NCI-H2081 (cell line): ENCODE measurements at regions not wholly inside any gene's neighbourhood (a gene's known extent, or its start where the extent isn't known, plus 50 kb on each side); places are given as distances from the start of the nearest gene placed in this dataset.
"Not testable (repeated sequence)": the region's sequence is repeated elsewhere in the genome, so short reads cannot be mapped to it uniquely, and the experiment has no call there.

Experiments
- DNase-seq, 2 experiments: peaks; one replicate each; lab custom pipeline; 2025; lab: John Stamatoyannopoulos, UW

DNA sequence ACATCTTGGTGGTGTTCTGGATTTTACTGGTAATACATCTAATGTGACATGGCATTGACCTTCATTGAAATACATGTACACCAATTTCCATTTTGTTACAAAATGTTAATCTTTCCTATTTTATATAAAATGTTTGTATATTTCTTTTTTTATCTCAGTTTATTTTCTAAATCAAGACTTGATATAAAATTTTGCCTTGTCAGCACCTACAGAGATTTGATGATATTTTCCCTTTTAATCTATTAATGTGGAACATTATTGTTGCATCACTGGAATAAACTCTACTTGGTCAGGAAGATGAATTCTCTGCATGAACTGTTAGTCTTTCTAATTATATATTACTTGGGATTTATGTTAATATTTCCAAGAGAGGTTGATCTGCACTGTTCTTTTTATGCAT lies 294.0 kb upstream of the ETAA1 start:
- no peak for DNase-seq

DNA sequence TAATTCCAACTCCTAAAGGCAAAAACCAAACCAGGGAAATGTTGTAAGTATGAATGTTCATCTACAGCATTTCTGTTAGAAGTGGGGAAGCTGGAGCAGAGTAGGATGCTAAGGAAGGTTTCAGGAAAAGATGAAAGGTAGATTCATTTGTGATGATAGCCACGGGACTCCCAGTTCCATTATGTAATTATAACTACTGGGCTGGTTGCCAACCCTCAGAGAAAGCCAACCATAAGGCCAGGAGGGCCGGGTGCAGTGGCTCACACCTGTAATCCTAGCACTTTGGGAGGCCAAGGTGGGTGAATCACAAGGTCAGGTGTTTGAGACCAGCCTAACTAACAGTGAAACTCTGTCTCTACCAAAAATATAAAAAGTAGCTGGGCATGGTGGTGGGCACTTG lies 288.9 kb upstream of the ETAA1 start:
- DNase-seq, result peak; percentile 42 to 77

DNA sequence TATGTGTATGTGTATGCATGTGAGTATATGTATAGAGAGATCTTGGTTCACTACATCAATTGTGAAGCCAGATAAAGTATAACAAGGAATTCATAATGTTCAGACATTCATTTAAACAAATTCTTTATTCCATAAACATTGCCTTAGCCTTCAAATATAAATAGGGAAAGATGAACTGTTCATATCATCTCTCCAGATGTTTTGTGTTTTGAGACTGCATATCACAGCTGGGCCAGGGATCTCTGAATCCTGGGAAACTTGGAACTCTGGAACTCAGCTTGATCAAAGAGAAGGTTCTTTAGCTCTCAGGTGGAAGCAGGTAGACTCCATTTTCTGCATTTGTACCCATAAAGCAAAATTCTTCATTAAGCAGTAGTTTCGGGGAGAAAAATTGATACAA lies 272.6 kb upstream of the ETAA1 start:
- DNase-seq, result no peak

DNA sequence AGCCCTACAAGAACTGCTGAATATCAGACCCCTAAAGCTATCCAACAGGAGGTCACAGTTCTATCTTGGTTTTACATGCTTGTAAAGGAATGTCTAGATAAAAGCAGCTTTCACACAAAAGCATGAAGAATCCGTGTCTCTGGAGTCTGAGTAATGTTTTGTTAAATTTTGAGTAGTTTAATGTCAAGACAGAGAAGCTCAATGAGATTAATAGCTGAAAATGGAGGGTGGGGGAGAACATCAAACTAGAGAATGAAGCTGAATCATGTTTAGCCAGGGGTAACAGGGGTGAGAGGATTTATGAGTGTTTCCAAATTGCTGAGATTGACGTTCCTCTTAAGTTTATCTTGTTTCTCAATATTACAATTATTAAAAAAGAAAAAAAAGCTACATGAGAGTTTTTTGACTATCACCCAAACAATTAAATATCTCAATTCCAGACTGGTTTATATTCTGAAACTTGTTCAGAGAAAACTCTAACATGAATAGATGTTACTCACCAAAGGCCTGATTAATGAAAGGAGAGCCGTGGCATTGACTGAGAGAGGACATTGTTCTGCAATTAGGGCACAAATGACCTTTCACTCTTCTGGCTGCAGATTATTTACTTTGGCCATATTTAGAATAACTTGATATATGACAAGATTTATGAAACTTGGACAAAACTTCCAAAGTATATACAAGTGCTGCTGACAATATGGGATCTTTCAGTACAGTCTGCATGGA lies 266.4 kb upstream of the ETAA1 start:
- no peak for DNase-seq

DNA sequence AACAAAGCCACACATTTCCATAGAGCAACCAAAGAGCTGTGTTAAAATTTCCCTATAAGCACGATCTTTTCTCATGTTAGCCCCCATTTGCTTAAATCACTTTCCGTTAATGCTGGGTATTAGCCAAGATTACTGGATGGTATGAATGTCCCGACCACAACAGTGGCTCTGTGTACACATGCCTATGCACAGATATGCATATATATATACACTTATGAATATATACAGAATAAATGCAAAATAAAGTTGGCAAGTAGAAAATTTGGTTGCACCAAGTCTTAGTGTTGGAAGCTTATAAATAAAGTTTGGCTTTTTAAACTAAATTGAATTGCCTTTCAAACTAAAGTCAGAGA lies 265.9 kb upstream of the ETAA1 start:
- no peak for DNase-seq

DNA sequence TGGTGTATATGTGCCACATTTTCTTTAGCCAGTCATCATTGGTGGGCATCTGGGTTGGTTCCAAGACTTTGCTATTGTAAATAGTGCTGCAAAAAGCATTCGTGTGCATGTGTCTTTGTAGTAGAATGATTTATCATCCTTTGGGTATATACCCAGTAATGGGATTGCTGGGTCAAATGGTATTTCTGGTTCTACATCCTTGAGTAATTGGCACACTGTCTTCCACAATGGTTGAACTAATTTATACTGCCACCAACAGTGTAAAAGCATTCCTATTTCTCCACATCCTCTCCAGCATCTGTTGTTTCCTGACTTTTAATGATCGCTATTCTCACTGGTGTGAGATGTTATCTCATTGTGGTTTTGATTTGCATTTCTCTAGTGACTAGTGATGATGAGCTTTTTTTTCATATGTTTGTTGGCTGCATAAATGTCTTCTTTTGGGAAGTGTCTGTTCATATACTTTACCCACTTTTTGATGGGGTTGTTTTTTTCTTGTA lies 264.6 kb upstream of the ETAA1 start:
- DNase-seq, result not testable (repeated sequence)

DNA sequence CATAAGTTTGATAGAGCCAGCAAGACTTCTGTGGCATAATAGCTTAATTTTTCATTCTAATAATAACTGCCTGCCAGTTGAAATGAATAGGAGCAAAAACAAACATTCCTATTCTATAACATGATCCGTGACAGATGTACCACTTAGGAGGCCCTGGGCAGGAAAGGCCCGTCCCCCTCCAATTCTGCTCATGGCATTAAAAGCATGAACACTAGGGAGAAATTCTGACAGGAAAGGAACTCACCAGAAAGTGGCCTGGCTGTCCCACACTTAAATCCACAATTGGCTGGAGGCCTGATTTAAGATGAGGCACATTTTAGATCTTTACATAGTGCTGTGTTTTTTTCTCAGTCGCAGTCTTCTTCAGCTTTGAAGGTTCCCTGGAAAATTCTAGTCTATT lies 261.9 kb upstream of the ETAA1 start:
- DNase-seq, result peak; percentile 65 to 93

DNA sequence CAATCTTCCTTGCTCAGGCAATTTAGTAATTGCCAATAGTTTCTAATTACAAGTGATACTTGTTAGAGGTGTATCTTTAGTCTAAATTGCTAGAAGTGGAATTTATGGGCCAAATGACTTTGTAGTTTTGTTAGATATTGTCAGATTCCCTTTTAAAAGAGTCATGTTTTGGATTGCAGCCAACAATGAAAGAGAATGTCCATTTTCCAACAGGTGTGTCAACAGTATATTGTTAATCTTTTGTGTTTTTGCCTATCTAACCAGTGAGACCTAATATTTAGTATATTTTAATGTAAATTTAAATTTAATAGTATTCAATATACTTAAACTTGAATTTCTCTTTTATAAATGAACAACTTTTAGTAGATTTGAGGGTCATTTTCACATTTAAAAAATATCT lies 259.4 kb upstream of the ETAA1 start:
- DNase-seq, result peak; percentile 33 to 83

DNA sequence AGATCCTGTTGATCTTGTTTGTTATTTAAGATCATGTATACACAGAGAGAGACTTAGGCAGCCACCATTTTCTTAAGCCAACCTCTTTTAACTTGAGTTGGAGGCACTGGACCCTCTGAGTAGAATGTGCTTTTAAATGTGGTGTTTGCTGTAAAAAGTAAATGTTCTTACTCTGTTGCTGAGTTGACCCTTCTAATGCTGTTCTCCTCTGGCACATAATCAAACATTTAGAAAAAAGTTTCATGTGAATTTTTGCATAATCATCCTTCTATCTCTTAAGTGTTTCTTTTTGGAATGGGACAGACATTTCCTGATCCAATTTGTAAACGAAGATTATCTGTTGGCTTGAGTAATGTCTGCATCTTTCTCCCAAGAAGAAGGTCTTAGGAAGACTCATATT lies 255.1 kb upstream of the ETAA1 start:
- DNase-seq, result no peak

DNA sequence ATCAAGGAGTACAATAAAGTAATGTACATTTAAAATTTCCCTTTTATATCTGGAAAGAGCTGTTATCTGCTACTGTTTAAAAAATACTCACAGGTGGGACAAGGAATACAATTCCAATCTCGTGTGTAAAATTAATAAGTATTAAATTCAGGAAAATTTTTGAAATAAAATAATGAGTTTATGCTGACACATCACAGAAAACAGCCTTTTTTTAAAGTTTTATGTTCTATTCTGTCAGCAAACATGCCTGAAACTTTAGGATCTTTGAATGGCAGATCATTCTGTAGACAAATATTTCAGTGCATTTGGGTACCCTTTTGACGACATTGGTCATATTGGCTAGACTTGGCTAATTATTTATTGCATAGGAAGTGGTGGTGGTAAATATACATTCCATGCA lies 254.4 kb upstream of the ETAA1 start:
- DNase-seq, result no peak

DNA sequence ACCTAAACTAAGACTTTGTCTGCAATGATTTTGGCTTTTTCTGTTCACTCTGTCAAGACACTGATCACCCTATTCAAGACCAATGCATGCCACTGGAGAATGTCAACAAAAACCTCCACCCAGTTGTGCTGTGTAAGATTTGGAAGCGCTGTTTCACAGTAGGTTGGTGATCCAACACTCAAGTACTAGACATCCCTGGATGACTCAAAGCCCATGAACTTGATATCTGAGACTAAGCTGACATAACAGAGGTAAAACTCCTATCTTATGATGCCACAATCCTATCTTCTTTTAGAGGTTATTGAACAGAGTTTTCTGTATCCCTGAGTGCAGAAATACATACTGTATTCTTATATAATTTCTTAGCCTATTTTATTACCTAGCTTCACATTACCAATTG lies 251.3 kb upstream of the ETAA1 start:
- DNase-seq, result no peak

DNA sequence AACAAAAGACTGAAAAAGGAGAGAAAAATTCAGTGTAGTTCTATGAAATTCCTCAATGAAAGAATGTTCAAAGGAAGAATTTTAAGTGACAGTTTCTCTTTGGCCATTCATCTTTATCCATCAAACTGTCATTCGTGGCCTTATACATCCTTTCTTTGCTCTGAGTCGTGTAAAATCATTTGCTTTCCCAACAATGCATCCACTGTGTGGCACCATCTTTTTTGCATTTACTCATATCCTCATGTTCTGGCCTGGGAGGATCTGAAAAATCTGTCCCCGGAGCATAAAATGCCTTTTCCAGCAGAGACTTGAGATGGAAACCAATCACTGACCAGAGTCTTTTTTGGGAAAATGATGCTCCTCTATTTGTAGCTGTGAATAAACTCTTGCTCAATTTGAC lies 240.3 kb upstream of the ETAA1 start:
- DNase-seq, result no peak

DNA sequence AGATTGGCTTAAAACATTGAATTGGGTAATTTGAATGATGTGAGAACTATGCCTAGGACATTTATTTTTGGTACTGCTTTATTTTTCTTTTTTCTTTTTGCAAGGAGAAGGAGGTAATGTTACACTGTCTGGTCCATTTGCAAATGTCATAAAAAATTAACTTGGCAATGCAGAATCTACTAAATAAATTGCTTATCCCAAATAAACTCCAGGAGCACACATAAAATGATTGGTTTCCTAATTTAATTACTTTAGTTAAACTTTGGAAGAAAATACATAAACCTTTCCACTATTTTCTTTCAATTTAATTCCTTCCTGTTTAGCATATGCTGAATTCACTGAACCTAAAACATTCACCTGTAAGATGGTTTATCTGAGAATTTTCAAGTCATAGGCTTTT lies 238.4 kb upstream of the ETAA1 start:
- no peak for DNase-seq

DNA sequence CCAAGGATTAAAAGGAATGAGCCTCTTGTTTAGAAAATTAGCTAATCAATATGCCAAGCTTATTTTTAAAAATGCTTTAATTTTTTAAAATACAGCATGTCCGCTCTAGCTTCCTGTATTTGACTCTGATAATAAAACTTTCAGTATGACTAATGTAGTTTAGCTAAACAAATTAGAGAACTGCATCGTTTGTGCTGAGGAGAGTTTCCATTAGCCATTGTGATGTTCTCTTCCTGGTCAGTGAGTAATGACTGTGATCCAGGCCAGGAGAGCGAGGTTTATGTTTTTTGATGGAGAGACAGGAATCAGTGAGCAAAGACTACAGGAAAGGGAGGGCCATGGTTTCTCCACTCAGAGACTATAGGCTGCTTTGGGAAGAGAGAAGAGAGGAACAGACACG lies 237.2 kb upstream of the ETAA1 start:
- DNase-seq, result no peak

DNA sequence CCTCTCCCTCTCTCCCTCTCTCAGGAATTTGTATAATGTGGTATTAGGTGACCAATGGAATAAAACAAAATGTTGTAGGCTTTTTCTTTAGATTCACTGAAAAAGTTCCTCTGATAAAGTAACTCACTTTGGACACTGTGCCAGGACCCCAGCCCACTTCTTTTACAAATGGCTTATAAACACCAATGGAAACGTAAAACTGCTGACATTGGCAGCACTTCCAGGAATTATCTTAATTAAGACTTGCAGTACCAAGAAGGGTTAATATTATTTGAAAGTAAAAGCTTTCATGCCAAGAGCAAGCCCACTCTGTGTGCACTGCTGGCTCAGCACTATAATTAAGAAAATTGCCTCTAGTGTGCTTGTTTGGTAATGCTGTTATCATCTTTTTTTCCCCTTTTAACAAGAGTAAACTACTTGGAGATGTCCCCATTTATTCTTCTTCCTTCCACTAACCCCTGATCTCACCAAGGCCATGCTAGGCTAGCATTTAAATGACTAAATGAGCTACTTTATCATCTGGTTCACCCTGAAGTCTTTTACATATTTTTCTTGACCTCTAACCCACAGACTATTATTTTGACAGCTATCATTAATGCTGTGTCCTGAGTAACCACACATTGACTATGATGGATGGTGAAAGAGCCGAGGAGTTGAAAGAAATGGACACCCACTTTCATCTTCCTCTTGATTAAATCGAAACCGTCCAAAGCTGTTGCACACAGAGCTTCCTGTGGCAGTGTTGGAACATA lies 232.2 kb upstream of the ETAA1 start:
- peak; percentile 6 to 80 for DNase-seq

DNA sequence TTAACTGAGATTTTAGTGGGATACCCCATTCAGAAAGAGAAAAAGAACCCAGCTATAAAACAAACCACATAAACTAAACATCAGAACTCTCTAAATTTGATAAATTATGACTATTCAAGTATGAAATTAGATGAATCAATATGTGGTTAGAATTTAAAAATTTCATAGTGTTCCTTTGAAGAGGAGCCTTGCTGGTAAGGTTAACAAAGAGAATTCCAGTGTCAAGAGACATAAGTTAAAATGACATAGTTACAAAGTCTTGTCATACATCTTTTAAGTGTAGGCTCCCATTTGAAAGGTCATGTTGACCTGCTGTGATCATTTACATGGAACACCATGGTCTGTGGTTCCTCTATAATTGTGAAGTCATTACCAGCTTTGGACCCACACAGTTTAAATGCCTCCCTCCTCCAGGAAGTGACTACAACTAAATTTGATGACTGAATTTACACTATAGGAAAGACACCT lies 231.6 kb upstream of the ETAA1 start:
- DNase-seq, result peak in 1 of 2 experiments; percentile 48

DNA sequence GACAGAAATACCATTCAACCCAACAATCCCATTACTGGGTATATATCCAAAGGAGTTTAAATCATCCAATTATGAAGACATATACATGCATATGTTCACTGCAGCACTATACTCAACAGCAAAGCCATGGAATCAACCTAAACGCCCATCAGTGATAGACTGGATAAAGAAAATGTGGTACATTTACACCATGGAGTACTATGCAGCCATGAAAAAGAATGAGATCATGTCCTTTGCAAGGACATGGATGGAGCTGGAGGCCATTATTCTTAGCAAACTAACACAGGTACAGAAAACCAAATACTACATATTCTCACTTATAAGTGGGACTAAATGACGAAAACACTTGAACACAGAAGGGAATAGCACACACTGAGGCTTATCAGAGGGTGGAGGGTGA lies 230.6 kb upstream of the ETAA1 start:
- DNase-seq, result not testable (repeated sequence)

DNA sequence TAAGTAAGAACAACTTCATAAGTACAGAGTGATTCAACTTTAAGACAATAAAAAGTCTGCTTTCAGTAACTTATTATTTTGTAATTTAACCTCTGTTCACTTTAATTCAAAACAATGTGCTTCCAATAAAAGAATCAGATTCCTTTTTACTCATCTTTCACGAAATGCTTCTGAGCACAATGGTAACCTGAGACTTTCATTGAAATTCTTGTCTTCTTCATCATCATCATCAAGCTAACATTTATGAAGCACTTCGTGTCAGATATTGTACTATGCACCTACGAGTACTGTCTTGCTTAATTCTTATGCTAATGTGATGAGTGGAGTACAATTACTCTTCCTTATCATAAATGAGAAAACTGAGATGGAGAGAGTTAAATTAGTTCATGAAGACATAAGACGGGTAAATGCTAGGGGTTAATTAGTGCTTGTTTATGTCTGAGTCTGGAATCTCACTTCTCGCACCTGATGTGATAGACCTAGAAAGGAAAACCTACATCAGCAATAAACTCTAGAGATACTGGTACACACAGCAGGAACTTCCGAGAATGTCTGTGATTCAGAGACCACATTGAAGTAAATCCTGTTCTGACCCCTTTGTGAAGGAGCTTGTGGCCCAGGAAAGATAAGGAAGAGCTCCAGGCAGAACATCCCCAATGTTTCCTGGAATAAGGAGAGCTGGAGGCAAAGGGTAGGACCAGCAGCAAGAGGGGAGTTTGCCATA lies 227.6 kb upstream of the ETAA1 start:
- DNase-seq, result no peak

DNA sequence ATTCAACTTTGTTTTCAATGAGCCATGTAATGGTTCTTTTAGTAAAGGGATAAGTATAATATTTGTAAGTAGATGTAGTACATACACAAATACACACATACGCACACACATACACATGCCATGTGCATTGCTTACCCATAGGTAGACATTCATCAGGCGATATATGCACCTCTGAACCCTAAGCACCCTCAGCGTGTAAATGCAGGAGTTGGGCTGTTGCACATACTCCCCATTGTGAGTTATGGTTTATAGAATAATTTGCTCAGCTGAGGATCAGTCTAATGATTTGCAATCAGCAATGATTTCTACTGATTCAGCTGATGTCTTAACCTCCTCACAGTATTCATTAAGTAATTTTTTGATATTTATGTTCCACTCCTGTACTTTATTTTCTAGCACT lies 217.6 kb upstream of the ETAA1 start:
- no peak for DNase-seq

DNA sequence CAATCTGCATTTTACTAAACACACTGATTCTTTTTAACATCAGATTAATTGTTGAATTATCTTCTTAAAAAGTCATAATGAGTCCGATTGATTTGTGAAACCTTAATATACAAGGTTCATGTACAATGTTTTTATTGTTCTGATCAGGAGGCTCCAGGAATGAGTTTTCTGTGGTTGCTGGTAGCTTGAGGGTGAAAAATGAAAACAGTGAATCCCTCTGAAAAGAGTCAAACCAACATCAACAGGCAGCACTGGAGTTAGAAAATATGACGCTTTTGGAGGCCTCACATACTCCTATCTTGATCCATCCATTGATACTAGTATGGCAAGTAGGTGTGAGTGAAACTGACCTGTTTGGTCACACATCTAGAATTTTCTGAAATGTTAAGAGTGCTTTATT lies 216.3 kb upstream of the ETAA1 start:
- no peak for DNase-seq

DNA sequence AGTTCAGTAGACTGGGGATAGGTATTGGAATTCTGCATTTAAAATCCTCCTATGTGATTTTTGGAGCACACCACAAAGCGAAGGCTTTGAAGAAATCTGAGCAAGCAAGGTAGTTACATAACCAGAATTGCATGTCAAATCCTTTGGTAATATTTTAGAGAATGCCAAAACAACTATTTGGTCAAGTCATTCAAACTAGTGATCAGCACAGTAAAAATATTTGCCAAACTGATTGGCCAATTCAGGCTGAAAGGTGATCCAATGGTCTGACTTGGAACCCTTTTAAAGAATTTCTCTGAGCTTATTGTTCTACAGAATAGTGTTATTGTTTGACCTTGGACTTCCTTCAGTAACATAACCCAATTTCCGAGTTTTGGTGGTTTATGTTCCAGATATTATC lies 214.2 kb upstream of the ETAA1 start:
- no peak for DNase-seq

DNA sequence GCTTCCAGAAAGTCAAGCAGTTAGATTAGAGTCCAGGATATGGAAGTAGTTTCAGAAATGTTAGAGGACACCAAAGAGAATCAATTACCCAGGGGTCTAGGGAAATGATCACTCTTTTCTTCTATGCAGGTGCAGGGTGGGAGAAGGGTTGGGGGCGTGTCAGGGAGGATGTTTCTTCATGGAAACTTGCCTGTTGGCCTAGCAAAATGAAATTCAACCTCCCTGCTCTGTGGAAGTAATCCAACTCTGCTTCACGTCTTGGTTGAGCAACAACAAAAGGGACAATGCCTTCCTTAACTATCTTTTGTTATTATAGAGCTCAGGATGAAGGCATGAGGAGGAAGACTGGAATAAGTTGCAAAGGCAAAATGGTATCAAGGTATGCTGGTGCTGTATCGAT lies 210.8 kb upstream of the ETAA1 start:
- DNase-seq, result no peak

DNA sequence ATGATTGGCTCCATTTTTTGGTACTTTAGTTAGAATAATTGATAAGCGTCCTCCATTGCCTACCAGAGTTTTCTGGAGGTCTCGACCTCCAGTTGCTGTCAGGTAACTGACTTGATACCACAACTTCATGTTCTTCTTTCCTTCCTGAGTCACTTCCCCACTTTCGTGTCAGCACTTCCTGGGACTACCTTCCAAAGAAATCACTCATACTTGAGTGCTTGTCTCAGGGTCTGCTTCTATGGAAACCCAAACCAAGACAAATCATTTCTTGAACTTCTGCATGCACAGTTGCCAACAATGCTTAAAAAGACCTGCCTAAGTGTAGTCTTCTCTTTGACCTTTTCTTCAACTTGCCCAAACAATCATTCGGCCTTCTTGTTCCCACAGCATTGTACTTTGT lies 210.3 kb upstream of the ETAA1 start:
- no peak for DNase-seq
